Neural progenitor cell (in vitro differentiated cells): ENCODE measurements at regions not wholly inside any gene's neighbourhood (a gene's known extent, or its start where the extent isn't known, plus 50 kb on each side); places are given as distances from the start of the nearest gene placed in this dataset.

Experiments
- DNase-seq: peaks from one replicate; pipeline ENCODE4 v3.0.0-alpha.2; 2016; ENCODE audit warnings: low spot score
- H2AFZ ChIP-seq: fragments of 200-600 bp; sonication (generic); replicated peaks from 2 replicates; pipeline ENCODE4 v1.6.1; 2016; ENCODE audit warnings: antibody characterized with exemption
- H3F3A ChIP-seq: fragments of 200-600 bp; sonication (generic); 2 replicates; pipeline ENCODE4 v1.6.1; 2016; ENCODE audit warnings: antibody characterized with exemption, low read depth
- H3K27ac ChIP-seq: fragments of 200-600 bp; sonication (generic); 2 replicates; pipeline ENCODE4 v1.5.1; 2016; ENCODE audit warnings: mild to moderate bottlenecking
- H3K27me3 ChIP-seq: fragments of 200-600 bp; sonication (generic); 2 replicates; pipeline ENCODE4 v1.6.1; 2016; ENCODE audit warnings: mild to moderate bottlenecking, moderate library complexity
- H3K36me3 ChIP-seq: fragments of 200-600 bp; sonication (generic); 2 replicates; pipeline ENCODE4 v1.5.1; 2016
- H3K4me1 ChIP-seq: fragments of 200-600 bp; sonication (generic); 2 replicates; pipeline ENCODE4 v1.6.1; 2016; ENCODE audit warnings: mixed run types
- H3K4me2 ChIP-seq: fragments of 200-600 bp; sonication (generic); 2 replicates; pipeline ENCODE4 v1.6.1; 2016
- H3K4me3 ChIP-seq: fragments of 200-600 bp; sonication (generic); 2 replicates; pipeline ENCODE4 v1.5.1; 2016
- H3K79me2 ChIP-seq: fragments of 200-600 bp; sonication (generic); 2 replicates; pipeline ENCODE4 v1.6.1; 2016; ENCODE audit warnings: low read depth
- H3K9ac ChIP-seq: fragments of 200-600 bp; sonication (generic); 2 replicates; pipeline ENCODE4 v1.6.1; 2016
- H3K9me3 ChIP-seq: fragments of 200-600 bp; sonication (generic); 2 replicates; pipeline ENCODE4 v1.5.1; 2016; ENCODE audit warnings: low read depth
- H4K20me1 ChIP-seq: fragments of 200-600 bp; sonication (generic); 2 replicates; pipeline ENCODE4 v1.6.1; 2016; ENCODE audit warnings: low read depth
- H3K27ac Mint-ChIP-seq: 3 replicates; pipeline ENCODE4 v1.8.0; 2021; ENCODE audit warnings: mixed read lengths
- H3K27me3 Mint-ChIP-seq: 2 replicates; pipeline ENCODE4 v1.8.0; 2022; ENCODE audit warnings: low read depth, mild to moderate bottlenecking, inconsistent platforms, moderate library complexity, mixed read lengths; ENCODE audit not compliant: insufficient read depth
- H3K36me3 Mint-ChIP-seq: 3 replicates; pipeline ENCODE4 v1.8.0; 2021; ENCODE audit warnings: mixed read lengths
- H3K4me1 Mint-ChIP-seq: 3 replicates; pipeline ENCODE4 v1.8.0; 2021; ENCODE audit warnings: mixed read lengths
- H3K4me3 Mint-ChIP-seq: 3 replicates; pipeline ENCODE4 v1.8.0; 2021; ENCODE audit warnings: mild to moderate bottlenecking, moderate library complexity, mixed read lengths
- H3K9me3 Mint-ChIP-seq: 3 replicates; pipeline ENCODE4 v1.8.0; 2020; ENCODE audit warnings: mixed read lengths
- EZH2 ChIP-seq: fragments of 200-600 bp; sonication (generic); IDR thresholded peaks from 2 replicates; pipeline ENCODE4 v1.6.1; 2017; ENCODE audit warnings: antibody characterized with exemption, mild to moderate bottlenecking, moderate library complexity
- EZH2phosphoT487 ChIP-seq: fragments of 200-600 bp; sonication (generic); IDR thresholded peaks from 2 replicates; pipeline ENCODE4 v1.6.1; 2017; ENCODE audit warnings: antibody characterized with exemption
- TF ChIP-seq, protein P1 (sequence below): fragments of 200-600 bp; sonication (generic); IDR thresholded peaks from 2 replicates; pipeline ENCODE4 v1.5.1; 2017; ENCODE audit warnings: antibody characterized with exemption, mild to moderate bottlenecking

DNA sequence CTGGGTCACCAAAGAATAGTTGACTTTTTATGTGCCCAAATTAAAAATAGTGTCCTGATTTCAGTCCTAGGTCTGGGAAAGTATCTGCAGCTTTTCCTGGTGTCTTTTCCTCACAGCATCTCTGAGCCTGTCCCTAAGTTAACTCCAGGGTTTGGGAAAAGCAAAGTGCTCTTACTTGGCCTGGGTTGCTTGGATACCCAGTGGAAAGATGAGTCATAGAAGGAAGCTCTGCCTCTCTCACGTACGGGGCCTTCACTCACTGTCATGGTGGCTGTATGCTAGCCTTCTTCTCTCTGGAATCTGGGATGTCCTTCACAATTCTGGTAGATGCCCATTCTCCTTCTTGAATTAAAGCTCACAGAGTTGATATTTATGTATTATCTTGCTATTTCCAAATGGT is 607.3 kb downstream of the ANKRD50 start:
- no peak overlapping the region for H3K4me2 ChIP-seq
- H3K4me3 Mint-ChIP-seq: no peak overlapping the region
- H3F3A ChIP-seq: no peaks in the 10 kb centered on the region
- peaks cover 4% of the 10 kb centered on the region for H3K27me3 Mint-ChIP-seq
- H4K20me1 ChIP-seq: no peaks in the 10 kb centered on the region
- peaks cover 43% of the 10 kb centered on the region for H3K9me3 Mint-ChIP-seq
- no peaks in the 10 kb centered on the region for H3K79me2 ChIP-seq
- no peak overlapping the region for H3K27ac Mint-ChIP-seq
- no peak overlapping the region for H3K9ac ChIP-seq
- H3K27ac ChIP-seq: no peak overlapping the region
- no peaks in the 10 kb centered on the region for H3K36me3 ChIP-seq
- H3K27me3 ChIP-seq: no peaks in the 10 kb centered on the region
- no peak overlapping the region for H2AFZ ChIP-seq
- H3K4me3 ChIP-seq: no peak overlapping the region
- H3K4me1 ChIP-seq: no peaks in the 10 kb centered on the region
- DNase-seq: no peak
- H3K36me3 Mint-ChIP-seq: peaks cover 9% of the 10 kb centered on the region
- H3K4me1 Mint-ChIP-seq: peaks cover 5% of the 10 kb centered on the region
- TF ChIP-seq, protein P1, sequence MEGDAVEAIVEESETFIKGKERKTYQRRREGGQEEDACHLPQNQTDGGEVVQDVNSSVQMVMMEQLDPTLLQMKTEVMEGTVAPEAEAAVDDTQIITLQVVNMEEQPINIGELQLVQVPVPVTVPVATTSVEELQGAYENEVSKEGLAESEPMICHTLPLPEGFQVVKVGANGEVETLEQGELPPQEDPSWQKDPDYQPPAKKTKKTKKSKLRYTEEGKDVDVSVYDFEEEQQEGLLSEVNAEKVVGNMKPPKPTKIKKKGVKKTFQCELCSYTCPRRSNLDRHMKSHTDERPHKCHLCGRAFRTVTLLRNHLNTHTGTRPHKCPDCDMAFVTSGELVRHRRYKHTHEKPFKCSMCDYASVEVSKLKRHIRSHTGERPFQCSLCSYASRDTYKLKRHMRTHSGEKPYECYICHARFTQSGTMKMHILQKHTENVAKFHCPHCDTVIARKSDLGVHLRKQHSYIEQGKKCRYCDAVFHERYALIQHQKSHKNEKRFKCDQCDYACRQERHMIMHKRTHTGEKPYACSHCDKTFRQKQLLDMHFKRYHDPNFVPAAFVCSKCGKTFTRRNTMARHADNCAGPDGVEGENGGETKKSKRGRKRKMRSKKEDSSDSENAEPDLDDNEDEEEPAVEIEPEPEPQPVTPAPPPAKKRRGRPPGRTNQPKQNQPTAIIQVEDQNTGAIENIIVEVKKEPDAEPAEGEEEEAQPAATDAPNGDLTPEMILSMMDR: no peak
- no peaks in the 10 kb centered on the region for H3K9me3 ChIP-seq

DNA sequence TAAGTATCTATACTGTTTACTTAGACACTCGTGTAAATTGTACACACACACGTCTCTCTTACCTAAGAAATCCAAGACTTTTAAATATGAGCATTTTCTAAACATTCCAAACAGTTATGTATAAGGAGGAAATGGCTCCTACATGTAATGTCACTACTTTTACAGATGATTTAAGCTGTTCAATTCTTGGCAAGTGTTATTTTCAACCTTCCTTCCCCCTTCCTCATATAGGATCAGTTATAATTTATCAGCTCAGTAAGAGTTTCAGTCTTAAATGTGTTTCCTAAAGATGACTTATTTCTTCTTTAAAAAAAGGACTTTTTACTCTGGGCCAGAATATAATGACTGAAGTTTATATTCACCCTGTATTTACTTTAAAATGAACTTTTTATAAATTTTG is 601.1 kb downstream of the ANKRD50 start:
- Mint-ChIP-seq H3K27me3 (no peaks in the 10 kb centered on the region), H3K4me3 (no peak overlapping the region), H3K36me3 (peaks cover 3% of the 10 kb centered on the region), H3K9me3 (peaks cover 8% of the 10 kb centered on the region), H3K4me1 (peaks cover 21% of the 10 kb centered on the region), H3K27ac (peak overlapping the region; percentile 14)
- Histone ChIP-seq H3K9me3 (no peaks in the 10 kb centered on the region), H3K4me3 (no peak overlapping the region), H4K20me1 (no peaks in the 10 kb centered on the region), H3K79me2 (no peaks in the 10 kb centered on the region), H3K9ac (no peak overlapping the region), H3K27me3 (no peaks in the 10 kb centered on the region), H2AFZ (no peak overlapping the region), H3K4me1 (no peaks in the 10 kb centered on the region), H3F3A (no peaks in the 10 kb centered on the region), H3K36me3 (no peaks in the 10 kb centered on the region), H3K4me2 (no peak overlapping the region), H3K27ac (no peak overlapping the region)
- TF ChIP-seq EZH2phosphoT487: no peak
- TF ChIP-seq, protein P1: no peak
- TF ChIP-seq EZH2: no peak
- no peak for DNase-seq

DNA sequence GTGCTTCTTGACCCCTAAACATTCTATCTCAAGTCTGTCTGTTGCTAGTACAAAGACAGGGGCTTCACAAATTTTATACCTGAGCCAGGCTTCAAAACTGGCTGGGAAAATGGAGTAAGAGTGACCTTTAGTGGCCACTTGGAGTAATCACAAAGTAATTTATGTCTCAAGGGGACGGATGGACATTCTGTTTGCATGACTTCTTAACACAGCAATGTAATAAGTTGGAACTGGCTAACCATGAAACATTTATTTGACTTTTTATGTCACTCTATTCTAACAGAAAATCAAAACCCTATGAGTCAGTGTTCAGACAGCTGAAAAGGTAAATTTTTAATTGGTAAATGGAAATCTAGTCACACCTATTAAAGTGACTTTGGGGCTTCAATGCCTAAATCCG is 600.6 kb downstream of the ANKRD50 start:
- H3K36me3 Mint-ChIP-seq: no peaks in the 10 kb centered on the region
- no peak overlapping the region for H3K4me2 ChIP-seq
- no peak overlapping the region for H2AFZ ChIP-seq
- no peaks in the 10 kb centered on the region for H3K36me3 ChIP-seq
- H3K4me3 Mint-ChIP-seq: no peak overlapping the region
- peak; percentile 74 for DNase-seq
- no peaks in the 10 kb centered on the region for H4K20me1 ChIP-seq
- peaks cover 4% of the 10 kb centered on the region for H3K9me3 Mint-ChIP-seq
- H3F3A ChIP-seq: no peaks in the 10 kb centered on the region
- no peaks in the 10 kb centered on the region for H3K27me3 ChIP-seq
- H3K27ac ChIP-seq: no peak overlapping the region
- no peaks in the 10 kb centered on the region for H3K9me3 ChIP-seq
- H3K79me2 ChIP-seq: no peaks in the 10 kb centered on the region
- no peak overlapping the region for H3K27ac Mint-ChIP-seq
- no peak overlapping the region for H3K9ac ChIP-seq
- no peaks in the 10 kb centered on the region for H3K4me1 ChIP-seq
- no peak for TF ChIP-seq EZH2
- TF ChIP-seq, protein P1: peak; percentile 78
- TF ChIP-seq EZH2phosphoT487: no peak
- H3K27me3 Mint-ChIP-seq: no peaks in the 10 kb centered on the region
- peaks cover 21% of the 10 kb centered on the region for H3K4me1 Mint-ChIP-seq
- H3K4me3 ChIP-seq: no peak overlapping the region

DNA sequence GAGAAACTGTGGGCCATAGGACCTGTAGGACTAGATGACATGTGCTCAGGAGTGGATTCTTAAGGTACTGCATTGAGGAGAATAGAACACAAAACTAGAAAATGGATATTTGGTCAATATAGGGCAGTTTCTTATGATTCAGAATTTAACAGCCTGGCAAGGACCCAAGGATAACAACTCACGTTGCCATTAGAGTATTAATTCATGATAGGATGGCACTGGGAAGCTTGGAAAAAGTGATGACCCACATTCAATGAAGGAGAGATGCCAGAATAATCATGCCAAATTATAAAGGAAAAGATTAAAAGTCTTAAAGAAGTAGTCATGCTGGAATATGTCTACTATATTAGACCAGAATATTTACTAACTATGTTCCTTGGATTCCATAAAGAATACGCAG is 594.5 kb downstream of the ANKRD50 start:
- Mint-ChIP-seq H3K27ac (no peak overlapping the region), H3K9me3 (peaks cover 3% of the 10 kb centered on the region), H3K36me3 (no peaks in the 10 kb centered on the region), H3K4me1 (peaks cover 2% of the 10 kb centered on the region), H3K27me3 (no peaks in the 10 kb centered on the region), H3K4me3 (no peak overlapping the region)
- Histone ChIP-seq H4K20me1 (no peaks in the 10 kb centered on the region), H3K27ac (no peak overlapping the region), H2AFZ (no peak overlapping the region), H3K79me2 (no peaks in the 10 kb centered on the region), H3K9ac (no peak overlapping the region), H3K4me3 (no peak overlapping the region), H3F3A (no peaks in the 10 kb centered on the region), H3K4me2 (no peak overlapping the region), H3K4me1 (no peaks in the 10 kb centered on the region), H3K9me3 (no peaks in the 10 kb centered on the region), H3K27me3 (no peaks in the 10 kb centered on the region), H3K36me3 (no peaks in the 10 kb centered on the region)
- DNase-seq: no peak
- TF ChIP-seq, protein P1: no peak
- TF ChIP-seq EZH2 (no peak), EZH2phosphoT487 (no peak)
